ENCODE measurements at regions not wholly inside any gene's neighbourhood (a gene's known extent, or its start where the extent isn't known, plus 50 kb on each side); places are given as distances from the start of the nearest gene placed in this dataset.

- TF ChIP-seq POLR2AphosphoS5 (IDR thresholded peaks at IDR 0.05; ENCODE audit: low read depth, low read length) = no peak
- TF ChIP-seq TAF1 (IDR thresholded peaks at IDR 0.05; ENCODE audit: borderline replicate concordance, insufficient read depth, low read length) = no peak
- TF ChIP-seq REST (IDR thresholded peaks at IDR 0.05; ENCODE audit: insufficient read depth in 1 of 2, low read depth in 2 of 2, low read length in 2 of 2) = no peak
- TF ChIP-seq SIN3A (IDR thresholded peaks at IDR 0.05; ENCODE audit: borderline replicate concordance, insufficient read depth, low read length) = no peak
Observed at GRCh38 chr3:147090461-147090860, 315.9 kb downstream of the ZIC4 start.

Data from PFSK-1 (cell line).